Ishikawa (cell line): ENCODE measurements at regions not wholly inside any gene's neighbourhood (a gene's known extent, or its start where the extent isn't known, plus 50 kb on each side); places are given as distances from the start of the nearest gene placed in this dataset.

ENCODE experiments used
- CEBPB ChIP-seq: IDR thresholded peaks from 2 replicates; pipeline ENCODE4 v1.6.1; 2012
- CREB1 ChIP-seq: IDR thresholded peaks from 2 replicates; pipeline ENCODE4 v1.6.1; 2012; ENCODE audit warnings: low read depth
- EGR1 ChIP-seq: IDR thresholded peaks from 2 replicates; pipeline ENCODE4 v1.6.1; 2012
- EP300 ChIP-seq: IDR thresholded peaks from 2 replicates; pipeline ENCODE4 v1.6.1; 2012; ENCODE audit warnings: borderline replicate concordance
- FOXM1 ChIP-seq: IDR thresholded peaks from 2 replicates; pipeline ENCODE4 v1.6.1; 2012; ENCODE audit warnings: low read depth, borderline replicate concordance
- NFIC ChIP-seq: IDR thresholded peaks from 2 replicates; pipeline ENCODE4 v1.6.1; 2012
- RAD21 ChIP-seq: IDR thresholded peaks from 2 replicates; pipeline ENCODE4 v1.6.1; 2012; ENCODE audit warnings: low read depth
- TAF1 ChIP-seq: IDR thresholded peaks from 2 replicates; pipeline ENCODE4 v1.6.1; 2012; ENCODE audit warnings: low read depth, mild to moderate bottlenecking
- TCF12 ChIP-seq: IDR thresholded peaks from 2 replicates; pipeline ENCODE4 v1.6.1; 2012; ENCODE audit warnings: low read depth
- TEAD4 ChIP-seq: IDR thresholded peaks from 2 replicates; pipeline ENCODE4 v1.6.1; 2012
- YY1 ChIP-seq: IDR thresholded peaks from 2 replicates; pipeline ENCODE4 v1.6.1; 2012; ENCODE audit warnings: low read depth
- ZBTB7A ChIP-seq: IDR thresholded peaks from 2 replicates; pipeline ENCODE4 v1.6.1; 2012; ENCODE audit warnings: low read depth
- TF ChIP-seq, protein P1 (sequence below): IDR thresholded peaks from 2 replicates; pipeline ENCODE4 v1.6.1; 2012
- TF ChIP-seq, protein P2 (sequence below): IDR thresholded peaks from 2 replicates; pipeline ENCODE4 v1.6.1; 2012
- TF ChIP-seq, protein P3 (sequence below): IDR thresholded peaks from 2 replicates; pipeline ENCODE4 v1.6.1; 2012; ENCODE audit warnings: low read depth, mild to moderate bottlenecking

DNA sequence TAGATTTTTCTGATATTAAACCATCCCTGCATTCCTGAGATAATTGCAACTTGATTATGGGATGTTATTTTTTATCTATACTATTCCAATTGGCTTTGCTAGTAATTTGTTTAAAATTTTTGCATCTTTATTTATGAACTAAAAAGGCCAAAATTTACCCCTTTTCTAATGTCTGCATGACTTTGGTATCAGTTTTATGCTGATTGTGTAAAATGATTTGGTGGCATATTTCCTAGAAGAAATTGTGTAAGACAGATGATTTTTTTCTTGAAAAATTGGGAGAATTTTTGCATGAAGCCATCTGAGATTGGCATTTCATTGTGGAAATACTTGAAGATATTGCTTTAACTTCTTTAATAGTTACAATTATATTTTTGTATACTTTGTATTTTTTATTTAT lies 183.8 kb upstream of the TBL1XR1 start:
- no peak for TF ChIP-seq NFIC
- no peak for TF ChIP-seq EGR1
- no peak for TF ChIP-seq RAD21
- TF ChIP-seq, protein P1, sequence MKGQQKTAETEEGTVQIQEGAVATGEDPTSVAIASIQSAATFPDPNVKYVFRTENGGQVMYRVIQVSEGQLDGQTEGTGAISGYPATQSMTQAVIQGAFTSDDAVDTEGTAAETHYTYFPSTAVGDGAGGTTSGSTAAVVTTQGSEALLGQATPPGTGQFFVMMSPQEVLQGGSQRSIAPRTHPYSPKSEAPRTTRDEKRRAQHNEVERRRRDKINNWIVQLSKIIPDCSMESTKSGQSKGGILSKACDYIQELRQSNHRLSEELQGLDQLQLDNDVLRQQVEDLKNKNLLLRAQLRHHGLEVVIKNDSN: no peak
- no peak for TF ChIP-seq TAF1
- no peak for TF ChIP-seq CREB1
- TF ChIP-seq TEAD4: no peak
- TF ChIP-seq FOXM1: no peak
- no peak for TF ChIP-seq EP300
- TF ChIP-seq, protein P2, sequence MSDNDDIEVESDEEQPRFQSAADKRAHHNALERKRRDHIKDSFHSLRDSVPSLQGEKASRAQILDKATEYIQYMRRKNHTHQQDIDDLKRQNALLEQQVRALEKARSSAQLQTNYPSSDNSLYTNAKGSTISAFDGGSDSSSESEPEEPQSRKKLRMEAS: no peak
- TF ChIP-seq CEBPB: no peak
- TF ChIP-seq TCF12: no peak

DNA sequence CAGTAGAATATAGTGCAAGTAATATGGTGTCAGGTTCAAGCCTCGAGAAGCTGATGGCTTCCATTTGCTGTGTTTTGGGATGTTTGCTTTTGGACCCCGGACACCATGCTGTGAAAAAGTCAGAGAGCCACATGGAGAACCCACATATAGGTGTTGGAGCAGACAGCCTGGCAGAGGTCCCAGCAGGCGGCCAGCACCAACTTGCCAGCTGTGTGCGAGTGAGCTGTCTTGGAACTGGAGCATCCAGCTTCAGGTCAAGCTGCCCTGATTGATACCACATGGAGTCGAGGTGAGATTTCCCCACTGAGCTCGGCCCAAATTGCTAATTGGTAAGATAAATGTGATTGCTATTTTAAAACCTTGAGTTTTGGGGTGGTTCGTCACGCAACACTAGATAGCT lies 185.7 kb upstream of the TBL1XR1 start:
- TF ChIP-seq RAD21 (no peak), NFIC (no peak)

DNA sequence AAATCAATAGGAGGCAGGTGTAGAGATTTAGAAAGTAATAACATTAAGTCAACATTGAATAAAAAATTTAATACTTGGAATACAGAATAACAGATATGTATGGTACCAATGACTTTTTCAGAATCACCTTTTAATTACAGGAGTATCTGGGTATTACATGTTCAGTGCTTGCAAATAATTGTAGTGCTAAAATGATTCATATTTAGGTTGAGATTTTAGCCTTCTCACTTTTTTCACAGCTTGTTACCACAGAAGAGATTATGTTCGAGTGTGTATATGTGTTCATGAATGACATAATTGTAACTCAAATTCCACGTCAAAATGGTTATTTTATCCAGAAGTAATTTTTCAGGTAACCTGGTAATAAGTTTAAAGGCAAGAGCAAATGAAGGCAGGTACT lies 187.9 kb upstream of the TBL1XR1 start:
- TF ChIP-seq TEAD4: no peak
- no peak for TF ChIP-seq TCF12
- TF ChIP-seq TAF1: no peak
- TF ChIP-seq RAD21: no peak
- TF ChIP-seq, protein P1: no peak
- no peak for TF ChIP-seq FOXM1
- TF ChIP-seq, protein P2: no peak
- no peak for TF ChIP-seq CREB1

DNA sequence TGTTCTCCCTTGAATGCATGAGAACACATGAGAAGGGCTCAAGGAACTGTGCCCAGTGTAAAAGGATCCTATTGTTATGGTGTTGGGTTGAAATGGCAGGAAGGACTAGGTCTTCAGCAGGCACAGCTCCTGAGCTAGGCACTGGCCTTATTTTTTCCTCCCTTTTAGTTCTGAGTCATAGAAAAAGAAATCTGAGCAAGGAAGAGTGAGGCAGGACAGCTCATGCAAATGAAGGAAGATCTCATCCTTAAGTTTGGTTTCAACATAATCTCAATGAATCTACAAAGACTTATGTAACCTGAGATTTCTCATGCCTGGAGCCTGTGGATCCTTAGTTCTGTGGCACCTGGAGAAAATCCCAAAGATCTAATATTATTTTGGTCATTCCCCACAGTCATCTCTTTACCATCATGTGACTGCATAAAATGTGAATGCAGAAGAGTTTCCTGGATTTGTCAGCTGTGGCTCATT lies 188.6 kb upstream of the TBL1XR1 start:
- TF ChIP-seq RAD21: no peak
- TF ChIP-seq, protein P1: 0 out of 2 replicates have a peak, but pooled peaks have one; percentile 22

DNA sequence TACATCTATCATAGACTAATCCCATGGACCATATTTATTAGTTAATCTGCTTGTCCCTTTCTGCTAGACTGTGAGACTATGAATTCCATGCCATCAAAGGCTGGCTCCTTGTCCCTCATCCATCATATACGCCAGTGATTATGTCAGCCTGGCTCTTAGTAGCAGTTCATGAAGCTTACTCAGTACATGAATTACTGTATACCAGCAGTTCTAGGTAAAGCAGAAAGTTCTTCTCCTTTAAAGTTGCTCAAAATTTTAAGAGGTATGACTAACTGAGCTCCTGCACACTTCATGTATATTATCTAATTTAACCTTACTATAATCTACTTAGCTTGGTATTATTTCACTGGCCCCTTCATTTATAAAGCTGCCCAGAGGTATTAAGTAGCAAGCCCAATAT lies 190.9 kb upstream of the TBL1XR1 start:
- TF ChIP-seq TAF1: no peak

DNA sequence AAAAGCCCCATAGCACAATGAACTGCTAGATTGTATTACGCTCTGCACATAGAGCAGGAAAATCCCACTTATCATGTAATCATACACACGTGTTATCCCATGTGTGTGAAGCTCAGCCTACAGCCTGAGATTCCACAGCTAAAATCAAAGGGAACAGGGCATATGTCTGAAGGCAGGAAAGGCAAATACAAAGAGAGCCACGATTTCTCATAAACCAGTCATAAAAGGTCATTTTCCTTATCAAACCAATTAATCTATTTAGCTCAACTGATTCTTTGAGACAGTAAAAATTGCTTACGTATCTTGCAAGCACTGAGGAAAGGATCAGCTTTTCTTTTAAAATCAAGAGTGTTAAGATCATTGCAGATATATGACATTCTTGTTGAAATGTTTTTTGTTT lies 199.5 kb upstream of the TBL1XR1 start:
- TF ChIP-seq NFIC (no peak), ZBTB7A (no peak), EGR1 (no peak), RAD21 (no peak)
- TF ChIP-seq, protein P2: no peak

DNA sequence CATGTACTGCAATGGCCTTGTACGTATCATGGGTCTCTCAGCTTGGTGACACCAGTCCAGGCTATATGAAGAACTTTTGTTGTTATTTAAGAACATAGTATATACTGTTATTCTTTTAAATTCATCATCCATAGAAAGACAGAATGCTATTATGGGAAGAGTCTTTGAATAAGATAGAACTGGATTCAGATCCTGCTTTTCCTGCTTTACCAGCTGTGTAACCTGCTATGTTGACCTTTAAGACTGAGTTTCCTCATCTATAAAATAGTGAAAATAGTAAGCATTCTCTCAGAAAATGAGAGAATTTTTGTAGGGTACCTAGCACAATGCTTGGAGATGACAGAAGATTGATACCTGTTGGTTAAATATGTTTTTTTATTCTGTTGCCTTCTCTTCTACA lies 204.1 kb upstream of the TBL1XR1 start:
- TF ChIP-seq, protein P2: no peak
- TF ChIP-seq NFIC (no peak), EGR1 (no peak), TEAD4 (no peak), CREB1 (no peak), CEBPB (no peak), EP300 (no peak), TCF12 (no peak), ZBTB7A (no peak), YY1 (no peak), TAF1 (no peak)
- TF ChIP-seq, protein P3, sequence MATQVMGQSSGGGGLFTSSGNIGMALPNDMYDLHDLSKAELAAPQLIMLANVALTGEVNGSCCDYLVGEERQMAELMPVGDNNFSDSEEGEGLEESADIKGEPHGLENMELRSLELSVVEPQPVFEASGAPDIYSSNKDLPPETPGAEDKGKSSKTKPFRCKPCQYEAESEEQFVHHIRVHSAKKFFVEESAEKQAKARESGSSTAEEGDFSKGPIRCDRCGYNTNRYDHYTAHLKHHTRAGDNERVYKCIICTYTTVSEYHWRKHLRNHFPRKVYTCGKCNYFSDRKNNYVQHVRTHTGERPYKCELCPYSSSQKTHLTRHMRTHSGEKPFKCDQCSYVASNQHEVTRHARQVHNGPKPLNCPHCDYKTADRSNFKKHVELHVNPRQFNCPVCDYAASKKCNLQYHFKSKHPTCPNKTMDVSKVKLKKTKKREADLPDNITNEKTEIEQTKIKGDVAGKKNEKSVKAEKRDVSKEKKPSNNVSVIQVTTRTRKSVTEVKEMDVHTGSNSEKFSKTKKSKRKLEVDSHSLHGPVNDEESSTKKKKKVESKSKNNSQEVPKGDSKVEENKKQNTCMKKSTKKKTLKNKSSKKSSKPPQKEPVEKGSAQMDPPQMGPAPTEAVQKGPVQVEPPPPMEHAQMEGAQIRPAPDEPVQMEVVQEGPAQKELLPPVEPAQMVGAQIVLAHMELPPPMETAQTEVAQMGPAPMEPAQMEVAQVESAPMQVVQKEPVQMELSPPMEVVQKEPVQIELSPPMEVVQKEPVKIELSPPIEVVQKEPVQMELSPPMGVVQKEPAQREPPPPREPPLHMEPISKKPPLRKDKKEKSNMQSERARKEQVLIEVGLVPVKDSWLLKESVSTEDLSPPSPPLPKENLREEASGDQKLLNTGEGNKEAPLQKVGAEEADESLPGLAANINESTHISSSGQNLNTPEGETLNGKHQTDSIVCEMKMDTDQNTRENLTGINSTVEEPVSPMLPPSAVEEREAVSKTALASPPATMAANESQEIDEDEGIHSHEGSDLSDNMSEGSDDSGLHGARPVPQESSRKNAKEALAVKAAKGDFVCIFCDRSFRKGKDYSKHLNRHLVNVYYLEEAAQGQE: no peak
- TF ChIP-seq, protein P1: no peak

DNA sequence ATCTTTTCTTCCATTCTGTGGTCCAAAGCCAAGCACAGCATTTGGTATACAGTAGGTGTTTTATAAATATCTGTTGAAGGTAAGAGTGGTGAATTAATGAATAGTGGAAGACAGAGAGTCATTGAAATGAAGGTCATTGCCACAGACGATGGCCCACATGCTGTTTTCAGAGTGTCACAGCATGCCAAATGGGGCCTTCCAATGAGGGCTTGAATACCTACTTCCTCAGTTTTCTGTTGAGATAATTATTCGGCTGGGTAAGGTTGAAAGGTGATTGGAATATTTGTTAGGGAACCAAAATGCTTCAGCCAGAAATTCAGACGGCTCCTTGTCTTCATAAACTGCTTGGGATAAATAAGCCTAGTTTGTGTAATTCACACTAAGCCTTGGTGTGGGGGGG lies 205.3 kb upstream of the TBL1XR1 start:
- TF ChIP-seq, protein P1: no peak
- TF ChIP-seq EGR1 (no peak), CEBPB (no peak), RAD21 (no peak), ZBTB7A (no peak), FOXM1 (no peak), TEAD4 (no peak), YY1 (no peak), TCF12 (no peak), EP300 (no peak), NFIC (no peak), TAF1 (no peak), CREB1 (no peak)
- TF ChIP-seq, protein P2: no peak
- TF ChIP-seq, protein P3: no peak
